DND-41 (cell line): ENCODE measurements at regions not wholly inside any gene's neighbourhood (a gene's known extent, or its start where the extent isn't known, plus 50 kb on each side); places are given as distances from the start of the nearest gene placed in this dataset.

Experiments used
- EZH2 ChIP-seq: IDR thresholded peaks from 3 replicates; pipeline ENCODE4 v1.6.1; 2012; ENCODE audit warnings: borderline replicate concordance, low read depth, mild to moderate bottlenecking, moderate library complexity, low read length, inconsistent platforms; ENCODE audit not compliant: severe bottlenecking
- TF ChIP-seq, protein P1 (sequence below): IDR thresholded peaks from 2 replicates; pipeline ENCODE4 v1.5.1; 2012; ENCODE audit warnings: borderline replicate concordance, low read length, moderate library complexity, mild to moderate bottlenecking; ENCODE audit not compliant: poor library complexity, severe bottlenecking; ENCODE audit errors: extremely low read depth

DNA sequence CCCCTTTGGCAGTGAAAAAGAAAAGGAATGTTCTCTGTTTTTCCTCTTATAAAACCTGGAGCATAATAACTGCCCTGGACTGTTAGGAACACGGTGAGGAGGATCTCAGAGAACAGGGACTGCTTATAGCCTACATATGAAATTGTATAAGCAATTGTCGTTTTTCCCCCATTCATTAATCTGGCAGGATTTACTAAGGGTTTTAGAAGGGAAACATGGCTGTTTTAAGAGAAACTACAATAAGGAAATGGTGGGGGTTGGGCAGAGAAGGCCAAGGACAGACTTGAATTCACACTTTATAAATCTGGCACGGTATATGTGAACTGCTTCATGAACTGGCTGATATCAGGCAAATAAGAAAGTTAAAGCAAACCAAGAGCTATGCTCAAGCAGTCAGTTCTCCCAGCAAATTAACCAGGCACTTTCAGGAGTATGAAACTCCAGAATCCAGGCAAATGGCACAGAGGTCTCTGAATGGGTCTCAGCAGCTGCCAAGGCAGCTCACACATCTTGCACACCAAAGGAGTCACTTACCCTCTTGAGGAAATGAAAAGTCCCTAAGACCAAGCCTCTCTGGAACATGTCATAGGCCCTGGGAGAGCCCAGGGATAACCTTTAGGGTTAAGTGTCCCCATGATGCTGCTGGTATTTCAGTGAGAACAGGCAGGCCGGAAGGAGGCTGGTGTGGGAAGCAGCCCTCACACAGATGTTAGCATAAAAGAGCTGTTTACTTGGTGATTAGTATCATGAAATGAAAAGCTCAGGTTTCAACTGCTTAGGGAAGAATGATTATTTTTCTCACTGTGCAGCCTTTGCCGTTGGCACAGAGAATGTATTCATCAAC is 260.5 kb upstream of the MARCKS start:
- no peak for TF ChIP-seq EZH2
- TF ChIP-seq, protein P1, sequence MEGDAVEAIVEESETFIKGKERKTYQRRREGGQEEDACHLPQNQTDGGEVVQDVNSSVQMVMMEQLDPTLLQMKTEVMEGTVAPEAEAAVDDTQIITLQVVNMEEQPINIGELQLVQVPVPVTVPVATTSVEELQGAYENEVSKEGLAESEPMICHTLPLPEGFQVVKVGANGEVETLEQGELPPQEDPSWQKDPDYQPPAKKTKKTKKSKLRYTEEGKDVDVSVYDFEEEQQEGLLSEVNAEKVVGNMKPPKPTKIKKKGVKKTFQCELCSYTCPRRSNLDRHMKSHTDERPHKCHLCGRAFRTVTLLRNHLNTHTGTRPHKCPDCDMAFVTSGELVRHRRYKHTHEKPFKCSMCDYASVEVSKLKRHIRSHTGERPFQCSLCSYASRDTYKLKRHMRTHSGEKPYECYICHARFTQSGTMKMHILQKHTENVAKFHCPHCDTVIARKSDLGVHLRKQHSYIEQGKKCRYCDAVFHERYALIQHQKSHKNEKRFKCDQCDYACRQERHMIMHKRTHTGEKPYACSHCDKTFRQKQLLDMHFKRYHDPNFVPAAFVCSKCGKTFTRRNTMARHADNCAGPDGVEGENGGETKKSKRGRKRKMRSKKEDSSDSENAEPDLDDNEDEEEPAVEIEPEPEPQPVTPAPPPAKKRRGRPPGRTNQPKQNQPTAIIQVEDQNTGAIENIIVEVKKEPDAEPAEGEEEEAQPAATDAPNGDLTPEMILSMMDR: no peak
